GM23338 (cell line): ENCODE measurements at regions not wholly inside any gene's neighbourhood (a gene's known extent, or its start where the extent isn't known, plus 50 kb on each side); places are given as distances from the start of the nearest gene placed in this dataset.

ENCODE experiments used
- ATAC-seq: fragments of 200-7000 bp; cut with Tn5 transposase; 3 replicates; pipeline ENCODE4 v1.9.1; 2020
- DNase-seq: peaks from one replicate; pipeline ENCODE4 v3.0.0-alpha.2; 2015; ENCODE audit warnings: low spot score
- H2AFZ ChIP-seq: fragments of 200-600 bp; sonication (generic); 2 replicates; pipeline ENCODE4 v1.8.0; 2016; ENCODE audit warnings: antibody characterized with exemption, mild to moderate bottlenecking, moderate library complexity
- H3F3A ChIP-seq: fragments of 200-600 bp; sonication (generic); replicated peaks from 2 replicates; pipeline ENCODE4 v1.8.0; 2017; ENCODE audit warnings: antibody characterized with exemption, mixed run types, low read depth
- H3K27ac ChIP-seq: fragments of 200-600 bp; sonication (generic); 2 replicates; pipeline ENCODE4 v1.6.1; 2016; ENCODE audit warnings: low read depth
- H3K27me3 ChIP-seq: fragments of 200-600 bp; sonication (generic); 2 replicates; pipeline ENCODE4 v1.8.0; 2016; ENCODE audit warnings: mild to moderate bottlenecking, mixed run types, moderate library complexity; ENCODE audit not compliant: insufficient read depth
- H3K36me3 ChIP-seq: fragments of 200-600 bp; sonication (generic); 2 replicates; pipeline ENCODE4 v1.8.0; 2016; ENCODE audit warnings: mild to moderate bottlenecking; ENCODE audit not compliant: insufficient read depth
- H3K4me1 ChIP-seq: fragments of 200-600 bp; sonication (generic); 2 replicates; pipeline ENCODE4 v1.8.0; 2016; ENCODE audit warnings: mild to moderate bottlenecking, moderate library complexity; ENCODE audit not compliant: insufficient read depth
- H3K4me2 ChIP-seq: fragments of 200-600 bp; sonication (generic); 2 replicates; pipeline ENCODE4 v1.7.1; 2017; ENCODE audit warnings: mixed run types
- H3K4me3 ChIP-seq: fragments of 200-600 bp; sonication (generic); 2 replicates; pipeline ENCODE4 v1.6.1; 2016; ENCODE audit warnings: mixed run types
- H3K79me2 ChIP-seq: fragments of 200-600 bp; sonication (generic); replicated peaks from 2 replicates; pipeline ENCODE4 v1.8.0; 2017; ENCODE audit warnings: mild to moderate bottlenecking; ENCODE audit not compliant: insufficient read depth
- H3K9me2 ChIP-seq: fragments of 200-600 bp; sonication (generic); 2 replicates; pipeline ENCODE4 v1.8.0; 2017; ENCODE audit not compliant: insufficient read depth
- H4K20me1 ChIP-seq: fragments of 200-600 bp; sonication (generic); replicated peaks from 2 replicates; pipeline ENCODE4 v1.8.0; 2017; ENCODE audit warnings: mild to moderate bottlenecking; ENCODE audit not compliant: insufficient read depth
- H3K27ac Mint-ChIP-seq: 2 replicates; pipeline ENCODE4 v1.8.0; 2020; ENCODE audit warnings: inconsistent platforms, mild to moderate bottlenecking, moderate library complexity, mixed read lengths
- H3K27me3 Mint-ChIP-seq: 3 replicates; pipeline ENCODE4 v1.8.0; 2022; ENCODE audit warnings: low read depth, mild to moderate bottlenecking, moderate library complexity, mixed read lengths, inconsistent platforms; ENCODE audit not compliant: insufficient read depth, poor library complexity
- H3K36me3 Mint-ChIP-seq: 3 replicates; pipeline ENCODE4 v1.8.0; 2021; ENCODE audit warnings: low read depth, mild to moderate bottlenecking, inconsistent platforms, moderate library complexity, mixed read lengths
- H3K4me1 Mint-ChIP-seq: 3 replicates; pipeline ENCODE4 v1.8.0; 2020; ENCODE audit warnings: mild to moderate bottlenecking, inconsistent platforms, mixed read lengths
- H3K4me3 Mint-ChIP-seq: 3 replicates; pipeline ENCODE4 v1.8.0; 2021; ENCODE audit warnings: moderate library complexity, mild to moderate bottlenecking, inconsistent platforms, mixed read lengths
- H3K9me3 Mint-ChIP-seq: 3 replicates; pipeline ENCODE4 v1.8.0; 2020; ENCODE audit warnings: moderate library complexity, mild to moderate bottlenecking, inconsistent platforms, mixed read lengths
- CREB1 ChIP-seq: fragments of 250-450 bp; sonication (Bioruptor Pico); IDR thresholded peaks from 2 replicates; pipeline ENCODE4 v1.5.0; 2020; ENCODE audit warnings: low read depth, mild to moderate bottlenecking, moderate library complexity
- CTCF ChIP-seq, 2 experiments: fragments of 200-600 bp in 1 of 2; sonication (generic) in 1 of 2; conservative IDR thresholded peaks; 2 replicates each; pipeline versions ENCODE4 v1.5.1 to v1.6.1; 2016 to 2017; ENCODE audit warnings: antibody characterized with exemption in 2 of 2, low read depth in 2 of 2, mild to moderate bottlenecking in 2 of 2, moderate library complexity in 1 of 2
- ETS1 ChIP-seq: IDR thresholded peaks from 2 replicates; pipeline ENCODE4 v1.6.1; 2016; ENCODE audit warnings: antibody characterized with exemption
- EZH2 ChIP-seq: fragments of 200-600 bp; sonication (generic); IDR thresholded peaks from one replicate; pipeline ENCODE4 v1.8.0; 2017; ENCODE audit warnings: antibody characterized with exemption, mild to moderate bottlenecking, low read depth; ENCODE audit not compliant: unreplicated experiment
- EZH2phosphoT487 ChIP-seq: fragments of 200-600 bp; sonication (generic); IDR thresholded peaks from one replicate; pipeline ENCODE4 v1.8.1; 2018; ENCODE audit warnings: antibody characterized with exemption; ENCODE audit not compliant: unreplicated experiment
- JUNB ChIP-seq: IDR thresholded peaks from one replicate; pipeline ENCODE4 v1.6.1; 2016; ENCODE audit warnings: antibody characterized with exemption; ENCODE audit not compliant: unreplicated experiment
- NANOG ChIP-seq: IDR thresholded peaks from 2 replicates; pipeline ENCODE4 v1.6.1; 2016; ENCODE audit warnings: antibody characterized with exemption, borderline replicate concordance
- POLR2AphosphoS5 ChIP-seq: IDR thresholded peaks from 2 replicates; pipeline ENCODE4 v1.6.1; 2016; ENCODE audit warnings: antibody characterized with exemption, low read depth
- REST ChIP-seq: IDR thresholded peaks from one replicate; pipeline ENCODE4 v1.6.1; 2018; ENCODE audit warnings: antibody characterized with exemption; ENCODE audit not compliant: unreplicated experiment
- STAT1 ChIP-seq: IDR thresholded peaks from one replicate; pipeline ENCODE4 v1.6.1; 2016; ENCODE audit warnings: antibody characterized with exemption; ENCODE audit not compliant: unreplicated experiment
- ZNF114 ChIP-seq: fragments of 250-450 bp; sonication (Bioruptor Pico); IDR thresholded peaks from 2 replicates; pipeline ENCODE4 v1.5.0; 2020; ENCODE audit warnings: mild to moderate bottlenecking, moderate library complexity
- ZNF331 ChIP-seq: fragments of 250-450 bp; sonication (Bioruptor Pico); IDR thresholded peaks from 2 replicates; pipeline ENCODE4 v1.5.0; 2020; ENCODE audit warnings: low read depth, mild to moderate bottlenecking, moderate library complexity
- ZNF462 ChIP-seq: fragments of 250-450 bp; sonication (Bioruptor Pico); IDR thresholded peaks from 2 replicates; pipeline ENCODE4 v1.5.0; 2020; ENCODE audit warnings: mild to moderate bottlenecking, moderate library complexity

GRCh38 chr11:10392095-10393079 lies 62.7 kb upstream of the AMPD3 start:
- Histone ChIP-seq H4K20me1 (no peaks in the 10 kb centered on the region), H3K4me1 (peaks cover 5% of the 10 kb centered on the region; the same call in 1 of the 2 replicates), H3K9me2 (peaks cover 9% of the 10 kb centered on the region), H3K4me3 (no peak overlapping the region), H3K4me2 (no peak overlapping the region), H3K79me2 (no peaks in the 10 kb centered on the region), H2AFZ (no peak overlapping the region; the same call in 1 of the 2 replicates), H3K27ac (no peak overlapping the region), H3K36me3 (peaks cover 8% of the 10 kb centered on the region; the same call in 1 of the 2 replicates), H3K27me3 (no peaks in the 10 kb centered on the region), H3F3A (no peaks in the 10 kb centered on the region)
- no peaks in the 10 kb centered on the region; the same call in 2 of the 3 replicates for H3K36me3 Mint-ChIP-seq
- no peak for ATAC-seq
- DNase-seq = no peak
- H3K27ac Mint-ChIP-seq = no peak overlapping the region
- H3K4me1 Mint-ChIP-seq = peaks cover 6% of the 10 kb centered on the region; the same call in 2 of the 3 replicates
- H3K9me3 Mint-ChIP-seq = peaks cover 6% of the 10 kb centered on the region; the same call in 2 of the 3 replicates
- TF ChIP-seq ZNF462 (CRISPR knock-in tag) (no peak), ETS1 (no peak), EZH2phosphoT487 (no peak), CREB1 (CRISPR knock-in tag) (no peak), ZNF331 (CRISPR knock-in tag) (no peak), EZH2 (no peak), CTCF (conservative IDR thresholded peaks at IDR 0.05; ENCODE audit: low read depth in 2 of 2) (no peak), POLR2AphosphoS5 (no peak), NANOG (no peak), ZNF114 (no peak), STAT1 (no peak), JUNB (no peak), REST (no peak)
- H3K4me3 Mint-ChIP-seq = no peak overlapping the region
- peaks cover 12% of the 10 kb centered on the region for H3K27me3 Mint-ChIP-seq
